Retinal pigment epithelial cell (primary cell): ENCODE measurements at regions not wholly inside any gene's neighbourhood (a gene's known extent, or its start where the extent isn't known, plus 50 kb on each side); places are given as distances from the start of the nearest gene placed in this dataset.
A peak's percentile ranks its signal among the peaks of the same experiment; 100 is the strongest.

Experiments
- DNase-seq: peaks from one replicate; pipeline ENCODE4 v3.0.0-alpha.2; 2010; ENCODE audit warnings: low read depth
- H3K4me3 ChIP-seq: 2 replicates; pipeline ENCODE4 v1.5.1; 2011; ENCODE audit warnings: mild to moderate bottlenecking, low read length, control low read depth, moderate library complexity
- TF ChIP-seq, protein P1 (sequence below): conservative IDR thresholded peaks from 2 replicates; pipeline ENCODE4 v1.5.1; 2011; ENCODE audit warnings: low read depth, low read length, control low read depth, inconsistent platforms

DNA sequence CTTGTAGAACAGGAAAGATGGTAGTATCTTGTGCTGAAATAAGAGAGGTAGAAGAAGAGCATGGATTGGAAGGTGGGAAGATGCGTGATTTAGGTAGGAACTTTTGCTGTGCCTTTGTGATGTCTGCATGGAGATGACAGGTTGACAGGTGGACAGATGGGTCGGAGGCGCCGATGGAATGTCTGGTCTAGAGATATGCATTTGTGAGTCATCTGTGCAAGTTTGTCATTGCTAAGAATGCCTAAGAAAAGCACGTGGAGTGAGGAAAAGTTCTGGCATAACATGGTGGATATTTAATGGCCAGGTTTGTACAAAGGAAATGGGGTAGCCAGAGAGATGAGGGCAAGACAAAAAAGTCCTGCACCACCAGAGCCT, 76.0 kb upstream of the ARMC3 start:
- TF ChIP-seq, protein P1, sequence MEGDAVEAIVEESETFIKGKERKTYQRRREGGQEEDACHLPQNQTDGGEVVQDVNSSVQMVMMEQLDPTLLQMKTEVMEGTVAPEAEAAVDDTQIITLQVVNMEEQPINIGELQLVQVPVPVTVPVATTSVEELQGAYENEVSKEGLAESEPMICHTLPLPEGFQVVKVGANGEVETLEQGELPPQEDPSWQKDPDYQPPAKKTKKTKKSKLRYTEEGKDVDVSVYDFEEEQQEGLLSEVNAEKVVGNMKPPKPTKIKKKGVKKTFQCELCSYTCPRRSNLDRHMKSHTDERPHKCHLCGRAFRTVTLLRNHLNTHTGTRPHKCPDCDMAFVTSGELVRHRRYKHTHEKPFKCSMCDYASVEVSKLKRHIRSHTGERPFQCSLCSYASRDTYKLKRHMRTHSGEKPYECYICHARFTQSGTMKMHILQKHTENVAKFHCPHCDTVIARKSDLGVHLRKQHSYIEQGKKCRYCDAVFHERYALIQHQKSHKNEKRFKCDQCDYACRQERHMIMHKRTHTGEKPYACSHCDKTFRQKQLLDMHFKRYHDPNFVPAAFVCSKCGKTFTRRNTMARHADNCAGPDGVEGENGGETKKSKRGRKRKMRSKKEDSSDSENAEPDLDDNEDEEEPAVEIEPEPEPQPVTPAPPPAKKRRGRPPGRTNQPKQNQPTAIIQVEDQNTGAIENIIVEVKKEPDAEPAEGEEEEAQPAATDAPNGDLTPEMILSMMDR = no peak
- no peak for DNase-seq
- no peak overlapping the region for H3K4me3 ChIP-seq

DNA sequence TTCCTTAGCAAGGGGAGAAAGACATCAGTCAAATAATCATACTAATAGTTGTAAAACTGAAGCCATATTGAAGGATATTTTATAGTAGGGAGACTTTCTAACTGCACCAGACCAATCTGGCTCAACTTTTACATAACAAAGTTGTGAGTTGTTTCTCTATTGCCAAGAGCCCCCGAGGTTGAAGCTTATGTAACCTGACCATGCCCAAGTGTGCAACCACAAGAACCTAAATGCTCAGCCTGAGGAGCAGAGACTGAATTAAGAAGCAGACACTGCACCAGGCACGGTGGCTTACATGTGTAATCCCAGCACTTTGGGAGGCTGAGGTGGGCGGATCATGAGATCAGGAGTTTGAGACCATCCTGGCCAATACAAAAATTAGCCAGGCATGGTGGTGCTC, 77.3 kb upstream of the ARMC3 start:
- peak; percentile 43 for DNase-seq
- TF ChIP-seq, protein P1 = no peak

DNA sequence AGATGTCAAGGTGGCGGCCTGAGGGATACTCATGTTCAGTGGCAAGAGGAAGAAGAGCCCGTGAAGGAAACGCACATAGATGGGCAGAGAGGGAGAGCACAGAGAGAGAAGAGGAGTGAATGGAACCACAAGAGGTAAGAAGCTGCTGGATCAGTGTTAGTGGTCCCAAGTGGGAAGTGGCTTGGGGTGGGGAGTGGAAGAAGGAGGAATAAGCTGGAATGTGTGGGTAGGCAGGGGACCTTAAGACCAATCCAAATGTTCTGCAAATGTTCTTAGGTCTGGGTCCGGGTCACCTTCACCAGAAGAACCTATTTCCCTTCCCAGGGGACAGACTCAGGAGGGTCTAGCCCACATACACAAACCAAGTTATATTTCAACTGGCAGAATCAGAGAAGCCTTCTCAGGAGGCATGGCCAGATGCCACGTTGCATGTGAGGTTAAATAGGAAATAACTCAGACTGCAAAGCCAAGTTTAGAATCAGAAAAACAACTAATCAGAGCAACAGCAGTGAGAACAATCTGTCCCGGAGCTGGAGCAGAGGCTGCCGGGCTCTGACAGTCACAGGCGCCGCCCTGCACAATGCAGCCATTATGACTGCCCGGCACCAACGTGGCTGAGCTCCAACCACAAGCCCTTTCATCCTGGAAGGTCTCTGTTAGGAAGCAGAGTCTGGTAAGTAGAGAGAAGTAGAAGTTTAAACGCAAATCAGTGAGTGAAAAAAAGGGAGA, 78.6 kb upstream of the ARMC3 start:
- TF ChIP-seq, protein P1 = no peak
- DNase-seq = peak; percentile 91
- no peak overlapping the region for H3K4me3 ChIP-seq

More for the DNA sequence above, 77.3 kb upstream of the ARMC3 start:
- no peak overlapping the region for H3K4me3 ChIP-seq

DNA sequence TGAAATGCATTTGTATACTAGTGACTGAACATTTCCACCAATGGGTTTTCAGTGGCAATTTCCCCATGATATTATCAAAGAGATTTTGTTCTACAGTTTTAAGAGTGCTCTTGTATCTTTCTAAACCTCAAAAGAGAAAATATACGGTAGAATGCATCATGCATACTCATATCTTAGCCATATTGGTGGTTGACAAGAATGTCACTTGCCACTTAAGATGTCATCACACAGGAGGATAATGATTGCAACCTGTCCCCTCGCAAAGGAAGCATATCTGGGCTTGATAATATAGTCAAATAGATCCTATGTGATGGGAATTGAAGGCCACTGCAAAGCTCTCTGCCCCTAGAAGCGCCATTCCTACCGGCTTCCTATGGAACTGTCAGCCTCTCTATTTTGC, 79.3 kb upstream of the ARMC3 start:
- H3K4me3 ChIP-seq = no peak overlapping the region
- DNase-seq = no peak
- TF ChIP-seq, protein P1 = no peak

DNA sequence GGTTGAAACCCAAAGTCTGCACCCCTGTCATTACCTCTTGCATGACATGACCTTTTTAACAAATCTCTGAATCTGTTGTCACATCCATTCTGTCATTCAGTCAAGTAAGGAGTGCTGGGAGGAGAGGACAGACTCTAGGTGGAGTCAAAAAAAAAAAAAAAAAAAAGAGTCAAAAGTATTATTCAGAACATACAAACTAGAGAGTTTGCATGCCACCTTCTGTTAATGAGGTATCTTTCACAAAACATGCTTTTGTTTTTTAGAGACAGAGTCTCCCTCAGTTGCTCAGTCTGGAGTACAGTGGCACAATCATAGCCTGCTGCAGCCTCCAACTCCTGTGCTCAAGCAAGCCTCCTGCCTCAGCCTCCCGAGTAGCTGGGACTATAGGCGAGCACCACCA, 81.6 kb upstream of the ARMC3 start:
- no peak for DNase-seq
- H3K4me3 ChIP-seq = no peak overlapping the region
- TF ChIP-seq, protein P1 = no peak

DNA sequence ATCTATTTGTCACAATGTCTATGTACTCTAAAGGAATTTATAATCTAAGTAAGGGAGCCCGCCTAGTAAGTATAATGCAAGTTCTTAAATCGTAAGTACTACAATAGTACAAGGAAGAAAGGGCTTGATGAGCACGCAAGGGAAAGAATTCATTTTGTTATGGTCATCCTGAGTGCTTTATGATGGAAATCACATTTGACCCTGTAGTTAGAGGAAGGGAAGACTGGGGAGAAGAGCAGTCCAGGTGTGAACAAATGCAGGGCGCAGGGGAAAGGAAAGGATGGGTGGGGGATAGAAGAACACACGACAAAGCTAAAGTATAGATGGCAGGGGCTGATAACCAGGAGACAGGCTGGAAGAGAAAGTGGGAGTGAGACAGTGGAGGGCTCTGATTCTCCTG, 88.2 kb upstream of the ARMC3 start:
- DNase-seq = no peak
- H3K4me3 ChIP-seq = no peak overlapping the region
- TF ChIP-seq, protein P1 = no peak

DNA sequence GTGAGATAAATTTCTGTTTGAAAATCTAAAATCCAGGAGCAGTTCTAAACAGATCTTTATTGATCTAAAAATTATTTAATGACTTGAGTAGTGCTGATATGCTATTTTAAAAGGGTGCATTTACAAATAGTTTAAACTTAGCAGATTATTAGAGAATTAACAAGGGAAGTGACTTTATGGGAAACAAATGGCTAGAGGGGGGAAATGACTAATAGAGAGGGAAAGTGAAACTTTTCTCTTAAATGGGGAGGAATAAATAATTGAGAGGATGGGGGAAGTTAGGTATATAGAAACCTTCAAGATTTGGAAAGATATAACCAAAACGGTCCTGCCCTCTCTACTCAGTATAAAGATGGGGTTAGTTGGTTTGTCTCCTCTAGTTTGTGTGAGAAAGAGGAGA, 90.1 kb upstream of the ARMC3 start:
- no peak for DNase-seq
- TF ChIP-seq, protein P1 = no peak
- no peak overlapping the region for H3K4me3 ChIP-seq
